HFFc6 (cell line): ENCODE measurements at regions not wholly inside any gene's neighbourhood (a gene's known extent, or its start where the extent isn't known, plus 50 kb on each side); places are given as distances from the start of the nearest gene placed in this dataset.

Experiments
- DNase-seq: peaks from one replicate; pipeline ENCODE4 v3.0.0-alpha.2; 2018
- H3K27ac Mint-ChIP-seq: 2 replicates; pipeline ENCODE4 v1.8.0; 2020; ENCODE audit warnings: mild to moderate bottlenecking, mixed read lengths
- H3K27me3 Mint-ChIP-seq: 2 replicates; pipeline ENCODE4 v1.8.0; 2021; ENCODE audit warnings: mild to moderate bottlenecking, moderate library complexity, mixed read lengths; ENCODE audit not compliant: insufficient read depth
- H3K36me3 Mint-ChIP-seq: 2 replicates; pipeline ENCODE4 v1.8.0; 2021; ENCODE audit warnings: low read depth, mixed read lengths
- H3K4me1 Mint-ChIP-seq: 2 replicates; pipeline ENCODE4 v1.8.0; 2020; ENCODE audit warnings: low read depth, mixed read lengths
- H3K4me3 Mint-ChIP-seq: 2 replicates; pipeline ENCODE4 v1.8.0; 2020; ENCODE audit warnings: mild to moderate bottlenecking, moderate library complexity, mixed read lengths
- H3K9me3 Mint-ChIP-seq: 2 replicates; pipeline ENCODE4 v1.8.0; 2020; ENCODE audit warnings: mild to moderate bottlenecking, mixed read lengths
- CTCF ChIP-seq: fragments of 200-600 bp; sonication (generic); IDR thresholded peaks from 2 replicates; pipeline ENCODE4 v1.5.0; 2021; ENCODE audit warnings: antibody characterized with exemption, mild to moderate bottlenecking

GRCh38 chr5:39521098-39521860 is 96.5 kb upstream of the DAB2 start:
- Mint-ChIP-seq H3K27ac (peak overlapping the region; percentile 93), H3K4me1 (peaks cover 90% of the 10 kb centered on the region), H3K4me3 (peak overlapping the region; percentile 78; the same call in 1 of the 2 replicates), H3K27me3 (peaks cover 1% of the 10 kb centered on the region), H3K36me3 (peaks cover 9% of the 10 kb centered on the region; the same call in 1 of the 2 replicates), H3K9me3 (no peaks in the 10 kb centered on the region)
- no peak for TF ChIP-seq CTCF
- no peak for DNase-seq

GRCh38 chr5:39520232-39520572 is 95.4 kb upstream of the DAB2 start:
- Mint-ChIP-seq H3K36me3 (peaks cover 9% of the 10 kb centered on the region; the same call in 1 of the 2 replicates), H3K27me3 (peaks cover 1% of the 10 kb centered on the region), H3K4me1 (peaks cover 88% of the 10 kb centered on the region), H3K27ac (peak overlapping the region; percentile 93), H3K9me3 (no peaks in the 10 kb centered on the region), H3K4me3 (peak overlapping the region; percentile 78)
- DNase-seq = peak; percentile 85
- TF ChIP-seq CTCF = no peak

GRCh38 chr5:39519566-39520231 is 94.9 kb upstream of the DAB2 start:
- no peak for TF ChIP-seq CTCF
- H3K27ac Mint-ChIP-seq = peak overlapping the region; percentile 93
- H3K27me3 Mint-ChIP-seq = peaks cover 1% of the 10 kb centered on the region
- DNase-seq = peak; percentile 41
- no peaks in the 10 kb centered on the region for H3K9me3 Mint-ChIP-seq
- peak overlapping the region; percentile 78 for H3K4me3 Mint-ChIP-seq
- H3K4me1 Mint-ChIP-seq = peaks cover 85% of the 10 kb centered on the region
- peaks cover 9% of the 10 kb centered on the region; the same call in 1 of the 2 replicates for H3K36me3 Mint-ChIP-seq

- peak overlapping the region; percentile 85; the same call in 1 of the 2 replicates for H3K27ac Mint-ChIP-seq
- TF ChIP-seq CTCF = no peak
- H3K36me3 Mint-ChIP-seq = peaks cover 9% of the 10 kb centered on the region; the same call in 1 of the 2 replicates
- H3K4me1 Mint-ChIP-seq = peaks cover 85% of the 10 kb centered on the region
- DNase-seq = no peak
- no peaks in the 10 kb centered on the region for H3K9me3 Mint-ChIP-seq
- no peak overlapping the region for H3K4me3 Mint-ChIP-seq
- peaks cover 1% of the 10 kb centered on the region for H3K27me3 Mint-ChIP-seq
Measured at GRCh38 chr5:39519079-39519478, 94.3 kb upstream of the DAB2 start.

GRCh38 chr5:39518516-39518915 is 93.7 kb upstream of the DAB2 start:
- TF ChIP-seq CTCF = no peak
- H3K4me3 Mint-ChIP-seq = peak overlapping the region; percentile 39
- peak overlapping the region; percentile 85 for H3K27ac Mint-ChIP-seq
- H3K9me3 Mint-ChIP-seq = no peaks in the 10 kb centered on the region
- H3K4me1 Mint-ChIP-seq = peaks cover 85% of the 10 kb centered on the region
- H3K36me3 Mint-ChIP-seq = peaks cover 9% of the 10 kb centered on the region; the same call in 1 of the 2 replicates
- DNase-seq = peak; percentile 46
- peaks cover 1% of the 10 kb centered on the region; the same call in 1 of the 2 replicates for H3K27me3 Mint-ChIP-seq
